C1 segment of cervical spinal cord (tissue), 14 donors: ENCODE measurements at regions not wholly inside any gene's neighbourhood (a gene's known extent, or its start where the extent isn't known, plus 50 kb on each side); places are given as distances from the start of the nearest gene placed in this dataset.

Source experiments
- DNase-seq, 14 donors: peaks; one replicate each; lab custom pipeline; 2025; lab: John Stamatoyannopoulos, UW

DNA sequence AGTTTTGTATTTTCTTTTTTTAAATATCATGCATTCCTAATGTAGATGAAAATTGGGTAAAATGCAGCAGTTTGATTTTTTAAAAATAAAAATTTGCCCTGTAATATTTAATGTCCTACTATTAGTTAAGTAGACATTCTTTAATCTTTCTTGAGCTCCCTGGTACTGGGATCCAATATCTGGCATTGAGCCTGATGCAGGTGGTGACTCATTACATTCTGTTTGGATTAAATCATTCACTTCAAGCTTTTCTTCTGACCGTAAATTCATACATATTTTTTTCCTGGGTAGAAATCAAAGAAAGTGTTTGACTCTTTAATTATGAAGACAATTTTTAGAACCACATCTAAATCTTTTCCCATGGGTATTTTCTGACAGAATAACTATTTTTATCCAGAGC lies 768.8 kb upstream of the SLC35B3 start:
- no peak for DNase-seq

GRCh38 chr6:9200712-9201111 lies 765.4 kb upstream of the SLC35B3 start:
- DNase-seq, result no peak

DNA sequence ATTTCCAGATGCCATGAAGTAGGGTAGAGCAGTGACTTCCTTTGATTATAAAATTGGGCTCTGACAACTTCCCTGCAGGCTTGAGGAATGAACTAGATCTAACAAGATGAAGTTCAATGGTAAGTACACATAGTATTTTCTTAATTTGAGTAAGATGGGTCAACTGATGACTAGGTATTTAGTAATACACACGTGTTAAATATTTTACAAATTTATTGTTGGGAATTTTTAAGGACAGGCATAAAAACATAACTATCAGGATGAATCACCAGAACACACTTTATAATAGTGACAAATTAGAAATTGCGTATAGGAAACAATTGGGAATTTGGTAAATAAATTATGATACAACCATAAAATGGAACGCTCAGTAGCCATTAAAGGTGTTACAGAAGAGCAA lies 762.4 kb upstream of the SLC35B3 start:
- no peak for DNase-seq

GRCh38 chr6:9195322-9195721 lies 760.0 kb upstream of the SLC35B3 start:
- DNase-seq, result no peak

GRCh38 chr6:9192405-9192909 lies 757.1 kb upstream of the SLC35B3 start:
- no peak for DNase-seq

DNA sequence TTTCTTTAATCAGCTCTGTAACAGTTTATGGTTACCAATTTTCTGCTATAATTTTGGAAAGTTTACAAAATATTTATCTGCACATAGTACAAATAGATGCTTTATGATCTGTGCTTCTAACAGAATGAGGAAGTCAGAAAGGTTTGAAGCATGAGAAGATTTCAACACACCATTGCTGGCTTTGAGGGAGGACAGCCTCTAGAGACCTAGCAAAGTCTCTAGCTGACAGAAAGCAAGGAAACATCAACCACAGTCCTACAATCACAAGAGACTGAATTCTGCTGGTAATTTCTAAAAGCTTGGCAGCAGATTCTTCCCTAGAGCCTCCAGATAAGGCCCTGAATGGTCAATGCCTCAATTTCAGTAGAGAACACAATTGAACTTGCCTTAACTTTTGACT lies 750.8 kb upstream of the SLC35B3 start:
- no peak for DNase-seq

GRCh38 chr6:9178071-9178470 lies 742.7 kb upstream of the SLC35B3 start:
- no peak for DNase-seq

- no peak for DNase-seq
These were observed 737.9 kb upstream of the SLC35B3 start for GRCh38 chr6:9173229-9173628.

DNA sequence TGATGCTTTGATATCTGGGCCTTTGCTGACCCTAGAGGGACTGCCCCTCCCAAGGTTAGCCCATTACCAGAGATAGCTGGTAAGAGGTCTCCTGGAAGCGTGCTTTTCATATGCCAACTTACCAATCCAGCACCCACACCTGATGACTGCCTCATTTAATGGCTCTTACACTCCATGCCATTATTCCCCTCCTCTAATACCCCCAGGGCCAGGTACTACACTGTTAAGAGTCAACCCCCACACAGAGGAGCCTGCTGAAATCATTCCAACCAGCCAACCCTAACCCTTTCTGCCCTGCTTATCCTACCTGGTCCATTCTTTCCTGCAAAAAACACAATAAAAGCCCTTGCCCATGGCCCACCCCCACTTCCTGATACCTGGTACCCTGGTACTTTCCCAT lies 736.8 kb upstream of the SLC35B3 start:
- no peak for DNase-seq

DNA sequence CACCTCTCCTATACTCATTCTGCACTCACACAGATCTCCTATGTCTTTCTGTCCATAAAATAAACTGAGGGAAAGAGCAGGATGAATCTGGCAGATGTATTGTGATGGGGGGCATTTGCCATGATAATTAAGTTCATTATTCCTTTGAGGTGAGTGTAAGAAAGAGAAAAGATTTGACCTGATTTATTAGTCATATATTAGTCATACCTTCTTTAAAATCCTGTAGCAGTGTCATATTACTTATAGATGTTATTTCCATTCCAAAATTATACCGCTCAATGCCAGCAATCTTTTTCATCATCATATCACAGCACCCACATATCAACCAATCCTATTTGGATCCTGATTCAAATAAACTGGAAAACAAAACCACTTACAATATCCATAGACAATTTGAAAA lies 733.3 kb upstream of the SLC35B3 start:
- DNase-seq, result no peak

- DNase-seq, result no peak
These were observed 726.4 kb upstream of the SLC35B3 start for GRCh38 chr6:9161731-9162130.

- DNase-seq, result no peak
These were observed 723.7 kb upstream of the SLC35B3 start for GRCh38 chr6:9159051-9159450.

- DNase-seq, result no peak
These were observed 720.5 kb upstream of the SLC35B3 start for GRCh38 chr6:9155836-9156235.

DNA sequence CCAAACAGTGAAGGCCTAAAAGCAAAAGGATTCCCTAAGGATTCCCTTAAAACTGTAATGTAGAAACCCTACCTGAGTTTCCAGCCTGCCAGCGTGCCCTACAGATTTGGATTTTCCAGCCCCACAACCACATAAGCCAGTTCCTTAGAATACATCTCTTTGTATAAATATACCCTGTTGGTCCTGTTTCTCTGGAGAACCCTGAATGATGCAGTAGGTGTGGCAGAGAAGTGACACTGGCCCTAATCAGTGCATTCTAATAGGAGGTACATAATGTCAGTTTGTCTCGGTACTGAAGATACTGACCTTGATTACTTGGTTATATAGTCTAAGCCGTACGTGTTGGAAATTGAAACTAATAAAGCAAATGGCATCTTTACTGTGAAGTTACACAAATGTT lies 707.8 kb upstream of the SLC35B3 start:
- DNase-seq, result no peak

DNA sequence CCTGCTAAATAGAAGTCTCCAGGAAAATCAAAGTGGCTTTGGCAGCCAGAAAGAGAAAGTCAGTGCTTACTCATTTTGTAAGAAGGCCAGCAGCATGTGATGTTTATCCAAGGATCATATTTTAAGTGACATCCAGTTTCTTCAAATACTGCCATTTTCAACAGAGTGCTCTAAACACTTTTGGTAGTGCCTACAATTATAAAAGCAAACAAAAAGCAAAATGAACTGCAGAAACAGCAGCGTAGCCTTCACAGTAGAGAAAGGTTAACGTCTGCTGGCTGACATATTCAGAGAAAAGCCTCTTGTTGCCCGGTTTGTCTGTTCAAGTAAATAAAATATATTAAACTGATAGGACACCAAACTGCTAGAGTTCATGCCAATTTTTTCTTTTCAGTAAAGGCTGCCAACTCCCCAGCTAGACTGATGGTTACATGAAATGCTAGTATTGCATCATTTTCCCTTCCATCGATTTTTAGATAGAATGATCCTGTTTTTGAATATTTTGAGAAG lies 705.7 kb upstream of the SLC35B3 start:
- DNase-seq, result no peak

DNA sequence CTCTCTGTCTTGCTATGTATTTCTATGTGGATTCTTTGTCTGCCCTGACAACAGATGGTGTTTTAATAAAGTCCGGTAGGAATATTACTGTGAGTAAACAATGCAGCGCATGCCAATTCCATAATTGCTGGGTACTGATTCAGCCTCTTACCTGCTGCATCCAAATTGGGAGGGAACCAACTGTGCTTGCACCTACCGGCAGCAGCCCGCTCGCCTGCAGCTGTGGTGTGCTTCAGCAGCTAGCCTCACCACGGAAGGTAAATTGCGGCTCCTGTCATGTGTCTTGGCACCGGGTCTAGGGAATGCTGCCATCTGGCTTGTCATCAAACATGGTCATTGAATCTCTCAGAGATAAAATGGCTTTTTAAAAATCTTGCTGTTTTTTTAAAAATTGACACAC lies 704.8 kb upstream of the SLC35B3 start:
- DNase-seq, result peak in 2 of 14 donors; percentile 4 to 6

GRCh38 chr6:9139746-9140145 lies 704.4 kb upstream of the SLC35B3 start:
- no peak for DNase-seq

DNA sequence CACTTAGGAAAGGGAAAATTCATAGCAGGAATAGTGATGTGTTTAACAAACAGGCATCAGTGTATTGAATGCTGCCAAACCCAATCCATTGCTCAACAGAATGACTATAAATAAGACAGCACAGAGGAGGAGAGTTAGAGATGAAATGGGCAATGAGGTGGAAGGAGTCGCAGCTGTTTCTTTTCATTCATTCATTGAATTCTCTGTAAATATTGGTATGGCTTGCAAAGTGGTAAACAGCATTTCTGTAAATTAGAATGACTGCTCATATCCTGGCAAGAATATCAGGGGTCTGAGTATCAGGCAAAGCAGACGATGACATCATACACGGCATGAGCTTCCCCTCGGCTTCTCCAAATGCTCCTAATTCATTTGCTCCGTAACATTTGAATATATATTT lies 703.6 kb upstream of the SLC35B3 start:
- no peak for DNase-seq

DNA sequence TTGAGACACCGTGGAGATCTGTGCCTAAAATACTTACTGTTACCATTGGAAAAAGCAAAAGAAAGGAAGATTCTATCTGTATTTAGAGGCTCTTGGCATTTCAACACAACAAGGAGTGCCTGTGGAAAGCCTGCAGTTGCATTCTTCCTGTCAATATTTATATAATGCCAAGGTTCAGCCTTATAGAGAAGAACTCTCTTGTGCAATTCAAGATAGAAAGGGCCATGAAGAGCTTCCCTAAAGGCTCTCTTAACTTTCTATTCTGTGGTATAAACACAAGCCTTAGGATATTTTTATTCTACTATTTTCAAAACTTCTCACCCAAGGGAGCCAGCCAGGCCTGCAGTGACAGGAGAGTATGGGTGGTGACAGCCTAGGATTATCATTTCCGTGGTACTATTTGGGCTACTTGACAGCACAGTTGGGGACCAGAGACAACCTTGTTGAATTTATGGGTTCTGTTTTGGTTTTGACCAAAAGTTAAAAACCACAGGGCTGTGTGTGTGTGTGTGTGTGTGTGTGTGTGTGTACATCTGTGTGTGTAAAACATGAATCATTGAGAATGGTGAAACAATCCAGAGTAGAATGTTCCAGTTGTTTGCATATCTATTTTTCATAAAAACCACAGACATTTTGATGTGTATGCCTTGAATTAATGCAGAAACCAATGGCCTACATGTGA lies 700.9 kb upstream of the SLC35B3 start:
- DNase-seq, result no peak

GRCh38 chr6:9131616-9132015 lies 696.3 kb upstream of the SLC35B3 start:
- no peak for DNase-seq

GRCh38 chr6:9131201-9131600 lies 695.9 kb upstream of the SLC35B3 start:
- no peak for DNase-seq

DNA sequence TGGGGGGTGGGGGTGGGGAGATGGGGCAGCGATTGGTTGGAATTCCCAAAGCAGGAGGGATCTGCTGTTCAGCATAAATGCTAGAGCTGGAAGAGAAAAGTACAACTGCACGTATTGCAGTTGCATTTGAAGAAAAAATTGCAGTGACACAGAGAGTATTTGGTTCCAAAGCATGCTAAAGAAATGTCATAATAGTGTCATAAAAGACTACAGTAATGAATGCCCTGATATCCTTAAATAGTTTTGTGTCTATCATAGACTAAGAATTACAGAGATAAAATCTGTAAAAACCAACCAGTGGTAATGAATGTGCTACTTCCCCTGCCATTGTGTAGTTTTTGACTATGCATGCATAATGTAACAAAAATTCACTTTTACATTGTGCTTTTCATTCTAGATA lies 693.6 kb upstream of the SLC35B3 start:
- no peak for DNase-seq

GRCh38 chr6:9126878-9127560 lies 691.7 kb upstream of the SLC35B3 start:
- no peak for DNase-seq
